GM19328 (cell line): ENCODE measurements at regions not wholly inside any gene's neighbourhood (a gene's known extent, or its start where the extent isn't known, plus 50 kb on each side); places are given as distances from the start of the nearest gene placed in this dataset.

Source experiments
- ATAC-seq: cut with Tn5 transposase; IDR thresholded peaks from one replicate; pipeline ENCODE4 v1.9.1; 2021; ENCODE audit warnings: mild to moderate bottlenecking, moderate library complexity; ENCODE audit not compliant: unreplicated experiment

DNA sequence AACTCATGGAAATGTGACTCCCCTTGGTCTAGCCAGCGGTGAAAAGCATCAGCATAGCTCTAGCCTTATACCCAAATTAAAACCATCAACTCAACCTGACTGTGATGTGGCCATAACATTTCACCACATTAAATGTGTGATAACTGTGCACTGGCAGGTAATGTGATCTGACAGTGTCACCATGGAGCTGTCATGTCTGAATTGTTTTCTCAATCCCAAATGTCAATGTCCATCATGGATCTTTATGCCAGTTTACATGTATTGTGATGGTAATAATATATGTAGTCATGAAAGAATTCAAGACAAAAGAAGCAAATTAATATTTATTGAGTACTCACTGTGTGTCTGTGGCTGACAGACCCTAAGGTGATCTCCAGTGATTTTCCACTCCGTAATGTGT, 213.4 kb upstream of the EOMES start:
- ATAC-seq, result no peak

DNA sequence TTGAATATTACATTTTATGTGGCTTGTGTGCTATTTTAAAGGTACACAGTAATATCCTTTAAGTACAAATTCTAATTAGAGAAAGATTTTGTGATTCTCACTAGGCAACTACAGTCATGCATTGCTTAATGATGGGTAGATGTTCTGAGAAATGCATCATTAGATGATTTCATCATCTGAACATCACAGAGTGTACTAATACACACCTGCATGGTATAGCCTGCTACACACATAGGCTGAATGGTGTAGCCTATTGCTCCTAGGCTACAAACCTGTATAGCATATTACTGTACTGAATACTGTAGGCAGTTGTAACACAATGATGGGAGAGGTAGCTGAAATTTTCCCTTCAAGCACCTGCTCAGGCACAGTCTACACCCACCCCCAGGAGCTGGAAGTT, 217.4 kb upstream of the EOMES start:
- no peak for ATAC-seq

DNA sequence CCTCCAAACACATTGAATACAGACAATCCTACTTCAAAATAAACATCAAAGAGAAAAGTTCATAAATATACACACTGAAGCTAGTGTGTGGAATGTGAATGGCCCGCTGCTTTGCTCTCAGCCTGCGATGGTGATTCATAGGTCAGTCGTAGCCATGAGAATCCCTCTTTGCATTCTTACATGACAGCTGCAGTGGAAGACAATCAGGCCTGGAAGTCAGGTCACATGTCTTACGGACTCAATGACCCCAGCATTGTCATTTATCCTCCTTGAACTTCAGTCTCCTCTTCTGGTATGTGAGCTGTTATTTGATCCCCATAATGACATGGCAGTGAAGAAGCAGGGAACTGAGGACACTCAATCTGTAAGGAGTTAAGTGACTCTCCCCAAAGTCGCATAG, 217.8 kb upstream of the EOMES start:
- ATAC-seq, result no peak

DNA sequence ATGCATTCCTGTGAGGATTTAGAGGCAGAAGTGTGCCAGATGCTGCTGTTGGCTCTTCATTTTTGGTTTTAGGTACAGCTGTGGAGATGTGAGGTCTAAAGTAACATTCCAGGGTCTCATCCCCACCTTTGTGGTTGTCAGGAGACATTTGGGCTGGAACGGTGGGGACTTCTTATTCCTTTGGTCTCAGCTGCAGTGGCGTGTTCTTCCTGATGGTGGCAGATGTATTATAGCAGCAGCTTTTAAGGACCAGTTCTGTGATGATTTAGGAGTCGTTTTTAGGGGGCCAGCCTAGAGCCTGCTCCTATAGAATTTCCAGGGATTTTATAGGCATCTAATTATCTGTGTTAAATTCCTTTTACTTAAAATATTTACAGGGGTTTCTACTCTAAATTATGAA, 221.0 kb upstream of the EOMES start:
- ATAC-seq, result no peak

DNA sequence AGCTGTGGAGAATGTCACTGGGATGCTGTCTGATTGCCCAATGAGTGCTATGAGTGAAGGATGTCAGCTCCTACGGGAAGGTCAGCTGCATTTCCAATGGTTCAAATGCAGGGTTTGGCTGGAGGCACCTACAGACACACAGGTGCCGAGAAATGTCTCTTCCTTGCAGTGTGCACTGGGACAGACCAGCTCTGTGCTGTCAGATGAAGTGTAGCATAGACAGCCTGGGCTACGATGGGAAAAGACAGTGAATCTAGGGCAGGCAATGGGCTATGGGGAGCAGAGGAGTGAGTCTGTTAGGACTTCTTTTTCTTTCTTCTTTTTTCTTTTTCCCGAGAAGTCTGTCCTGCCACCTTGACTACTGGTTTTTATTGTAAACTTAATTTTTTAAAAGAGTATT, 223.1 kb upstream of the EOMES start:
- ATAC-seq, result no peak

DNA sequence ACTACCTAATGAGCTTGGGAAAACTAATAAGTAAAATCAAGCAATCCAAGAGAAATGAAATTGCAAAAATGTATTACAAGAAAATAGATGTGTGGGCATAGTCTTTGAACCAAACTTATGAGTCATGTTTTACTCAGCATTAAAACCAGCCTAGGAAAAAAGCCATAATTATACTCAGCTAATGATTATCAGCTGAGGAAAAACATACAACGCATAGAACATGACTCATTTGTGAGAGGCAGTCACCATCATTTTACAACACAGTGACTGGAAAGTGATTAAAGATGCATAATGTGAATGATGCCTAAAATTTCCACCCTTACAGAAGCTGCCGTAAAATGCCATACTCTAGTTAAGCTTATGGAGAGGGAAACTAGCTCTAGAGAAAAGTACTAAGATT, 238.0 kb upstream of the EOMES start:
- ATAC-seq, result no peak

DNA sequence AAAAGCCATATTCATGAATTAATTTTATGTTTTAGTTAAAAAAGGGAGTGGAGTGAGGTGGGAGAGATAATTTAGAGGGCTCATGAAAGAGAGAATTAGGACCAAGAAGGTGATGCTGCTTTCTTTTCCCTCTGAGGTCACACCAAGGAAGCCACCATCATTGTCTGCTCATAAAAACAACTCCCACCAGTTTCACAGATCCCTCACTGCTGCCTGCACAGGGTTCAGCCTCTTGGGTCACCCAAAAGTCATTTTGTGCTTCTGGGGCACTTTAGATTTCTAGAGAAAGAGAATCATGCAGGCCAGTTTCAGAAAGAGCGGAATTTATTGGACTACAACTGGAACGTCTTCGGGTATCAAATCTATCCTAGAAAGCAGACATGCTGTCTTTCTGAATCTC, 241.4 kb upstream of the EOMES start:
- ATAC-seq, result no peak

DNA sequence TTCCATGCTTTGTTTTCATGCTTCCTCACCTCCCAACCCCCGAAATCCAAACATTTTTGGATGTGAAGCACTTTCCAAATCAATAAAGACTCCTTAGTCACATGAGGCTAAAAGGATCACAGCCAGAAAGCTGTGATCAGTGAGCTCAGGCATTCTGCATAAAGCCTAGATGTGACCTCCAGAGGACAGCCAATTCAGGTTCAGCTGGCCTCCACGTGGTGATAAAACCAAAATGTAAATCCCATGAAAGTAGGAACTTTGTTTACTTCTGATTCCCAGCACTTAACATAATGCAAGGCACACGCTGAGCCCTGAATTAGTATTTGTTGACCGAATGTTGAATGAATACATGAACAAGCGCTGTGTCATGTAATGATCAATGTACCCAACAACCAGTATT, 249.5 kb upstream of the EOMES start:
- no peak for ATAC-seq

DNA sequence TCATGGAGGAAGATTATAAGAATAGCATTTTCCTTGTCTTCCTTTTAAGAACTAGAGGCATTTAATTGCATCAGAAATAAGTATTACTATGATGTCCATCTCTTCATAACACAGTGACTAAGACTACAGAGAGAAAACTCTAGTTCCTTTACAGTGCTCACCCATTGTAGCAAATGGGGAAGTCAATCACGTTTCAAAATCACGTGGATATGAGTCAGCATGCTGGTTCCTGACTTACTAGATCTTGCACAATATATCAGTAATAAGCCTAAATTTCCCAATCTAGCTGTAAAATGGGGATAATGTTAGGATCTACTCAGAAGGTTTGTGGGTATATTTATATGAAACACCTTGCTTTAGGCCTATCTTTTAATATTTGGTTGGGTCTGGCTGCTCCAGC, 254.8 kb upstream of the EOMES start:
- peak; percentile 53 for ATAC-seq

DNA sequence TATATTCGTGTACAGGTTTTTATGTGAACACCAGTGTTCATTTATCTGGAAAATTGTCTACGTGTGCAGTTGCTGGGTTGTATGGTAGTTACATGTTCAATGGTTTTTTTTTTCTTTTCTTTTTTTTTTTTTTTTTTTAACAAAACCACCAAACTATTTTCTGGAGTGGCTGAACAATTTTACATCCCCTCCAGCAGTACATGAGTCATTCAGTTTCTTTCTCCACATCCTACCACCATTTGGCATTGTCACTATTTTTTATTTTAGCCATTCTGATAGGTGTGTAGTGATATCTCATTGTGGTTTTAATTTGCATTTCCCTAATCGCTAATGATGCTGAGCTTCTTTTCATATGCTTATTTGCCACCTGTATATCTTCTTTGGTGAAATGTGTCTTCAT, 256.3 kb upstream of the EOMES start:
- ATAC-seq, result no peak

DNA sequence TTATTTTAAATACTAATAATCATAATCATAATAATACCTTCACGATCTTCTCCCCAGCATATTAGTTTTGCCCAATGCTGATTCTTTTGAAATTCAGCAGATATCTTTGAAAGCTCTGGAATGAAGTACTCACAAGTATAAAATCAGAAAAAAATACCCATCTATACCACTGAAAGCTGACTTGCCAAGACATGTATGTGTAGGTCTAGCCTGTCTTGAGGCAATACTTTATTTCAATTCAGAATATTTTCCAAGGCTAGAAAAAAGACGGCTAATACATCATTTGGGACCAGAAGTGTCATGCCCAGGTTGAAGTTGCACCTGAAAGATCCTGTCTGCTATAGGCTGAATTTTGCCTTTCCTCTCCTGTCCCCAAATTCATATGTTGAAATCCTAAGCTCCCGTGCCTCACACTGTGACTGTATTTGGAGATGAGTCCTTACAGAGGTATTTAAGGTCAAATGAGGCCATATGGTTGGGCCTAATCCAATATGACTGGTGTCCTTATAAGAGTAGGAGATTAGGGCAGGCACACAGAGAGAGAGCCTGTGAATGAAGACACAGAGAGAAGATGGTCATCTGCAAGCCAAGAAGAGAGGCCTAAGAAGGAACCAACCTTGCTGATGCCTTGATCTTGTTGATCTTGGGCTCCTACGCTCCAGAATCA, 255.9 kb upstream of the CMC1 start:
- ATAC-seq, result no peak

DNA sequence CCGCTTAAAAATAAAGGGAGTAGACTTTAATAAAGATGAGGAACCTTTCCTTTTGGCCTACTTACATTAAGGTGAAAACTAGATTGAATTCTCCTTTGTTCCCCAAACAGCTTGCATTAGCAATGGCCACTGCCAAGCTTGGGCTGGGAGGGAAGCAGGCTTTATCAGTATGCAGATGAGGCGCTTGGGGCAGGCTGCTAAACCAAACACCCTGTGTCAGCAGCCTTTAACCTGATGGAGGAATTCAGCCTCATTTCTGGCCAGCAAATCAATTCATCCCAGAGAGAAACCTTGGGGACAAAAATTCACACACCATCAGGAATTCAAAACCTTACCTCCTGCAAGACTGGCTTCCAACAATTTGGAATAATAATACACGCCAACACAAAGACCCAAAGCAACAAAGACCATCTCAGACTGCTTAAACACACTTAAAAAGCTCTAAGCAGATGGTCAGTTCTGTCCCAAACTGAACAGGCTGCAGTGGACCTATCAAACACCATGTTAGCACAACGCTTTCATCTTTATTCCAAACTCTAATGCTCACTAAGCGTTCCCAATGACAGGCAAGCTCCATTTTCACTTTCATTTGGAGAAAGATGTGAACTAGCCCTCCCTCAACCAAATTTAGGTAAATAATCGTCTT, 255.1 kb upstream of the CMC1 start:
- ATAC-seq, result no peak

DNA sequence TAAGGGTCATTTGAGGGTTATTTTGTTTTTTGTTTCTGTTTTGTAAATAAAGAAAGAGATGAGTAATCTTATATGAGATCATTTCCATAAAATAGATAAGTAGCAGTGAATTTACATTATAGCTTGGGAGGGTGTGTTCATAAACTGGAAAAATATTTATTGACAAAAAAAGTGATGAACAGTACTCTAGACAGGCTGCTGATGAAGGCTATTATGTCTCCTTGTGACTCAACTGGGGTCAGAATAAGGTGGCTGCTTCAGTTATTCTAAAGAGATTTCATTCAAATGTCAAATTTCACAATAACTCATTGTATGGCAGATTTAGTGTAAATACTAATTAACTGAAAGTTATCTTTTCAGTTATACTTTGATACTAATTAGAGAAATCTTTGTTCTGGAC, 251.1 kb upstream of the CMC1 start:
- ATAC-seq, result no peak

DNA sequence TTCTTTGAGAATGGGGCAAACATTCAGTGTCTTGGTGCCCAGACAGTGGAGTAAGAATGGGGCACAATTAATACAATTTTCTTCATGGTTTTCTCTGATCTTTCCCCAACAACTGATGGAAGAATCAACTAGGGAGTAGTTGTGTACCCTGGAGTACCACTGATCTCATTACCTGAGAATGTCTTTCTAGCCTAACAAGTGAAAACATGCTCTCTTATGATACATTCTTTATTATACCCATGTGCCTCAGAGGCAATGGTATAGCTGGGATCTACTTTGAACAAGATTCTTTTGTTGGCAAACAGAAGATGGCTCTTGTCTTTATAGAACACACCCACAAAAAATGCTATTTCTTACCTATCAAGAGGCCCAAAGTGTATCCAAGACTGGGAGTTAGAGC, 250.6 kb upstream of the CMC1 start:
- no peak for ATAC-seq

DNA sequence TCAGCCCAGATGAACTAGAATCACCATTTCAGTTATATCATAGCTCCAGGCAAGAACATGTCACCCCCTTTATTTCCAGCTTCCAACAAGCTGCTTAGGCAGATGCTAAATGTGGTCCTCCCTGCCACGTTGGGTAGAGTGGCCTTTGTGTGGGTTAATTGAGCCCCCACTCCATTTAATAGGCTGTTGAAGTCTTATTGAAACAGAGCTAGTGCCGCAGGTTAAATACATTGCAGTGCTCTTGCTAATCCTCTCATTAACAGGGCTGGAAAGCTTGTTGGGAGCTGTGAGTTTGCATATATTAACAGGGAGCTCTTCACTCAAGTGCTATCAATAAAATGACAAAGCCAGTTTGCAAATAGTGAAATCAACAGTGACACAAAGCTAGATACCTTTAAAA, 248.4 kb upstream of the CMC1 start:
- ATAC-seq, result no peak

DNA sequence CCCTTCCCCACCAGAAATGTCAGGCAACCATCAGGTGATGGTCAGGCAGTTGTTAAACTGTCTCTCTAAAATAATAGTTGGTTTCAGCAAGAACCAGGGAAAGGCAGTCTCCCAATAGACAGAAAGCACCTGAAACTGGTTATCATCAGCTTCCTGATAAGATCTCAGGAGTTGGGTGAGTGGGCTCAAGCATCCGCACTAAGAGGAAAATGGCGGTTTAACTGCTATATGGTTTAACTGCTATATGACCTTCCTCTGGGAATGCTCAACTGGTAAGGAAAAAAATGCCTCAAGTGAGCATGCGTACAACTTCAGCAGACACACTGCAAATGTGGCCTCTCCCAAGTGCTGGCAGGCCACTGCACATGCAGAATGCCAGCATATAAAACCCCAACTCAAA, 240.8 kb upstream of the CMC1 start:
- no peak for ATAC-seq

DNA sequence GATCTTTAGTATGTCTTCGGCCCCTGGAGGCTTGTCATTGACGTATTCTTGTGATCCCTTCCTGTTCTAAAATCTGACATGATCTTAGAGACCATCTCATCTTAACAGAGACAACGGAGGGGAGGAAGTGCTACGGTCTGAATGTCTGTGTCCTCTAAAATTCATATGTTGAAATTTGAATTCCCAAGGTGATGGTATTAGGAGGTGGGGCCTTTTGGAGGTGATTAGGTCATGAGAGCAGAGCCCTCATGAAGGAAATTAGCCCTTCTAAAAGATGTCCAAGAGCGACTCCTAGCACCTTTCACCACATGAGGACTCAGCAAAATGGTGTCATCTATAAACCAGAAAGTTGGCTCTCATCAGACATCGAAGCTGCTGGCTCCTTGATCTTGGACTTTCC, 233.2 kb upstream of the CMC1 start:
- no peak for ATAC-seq

DNA sequence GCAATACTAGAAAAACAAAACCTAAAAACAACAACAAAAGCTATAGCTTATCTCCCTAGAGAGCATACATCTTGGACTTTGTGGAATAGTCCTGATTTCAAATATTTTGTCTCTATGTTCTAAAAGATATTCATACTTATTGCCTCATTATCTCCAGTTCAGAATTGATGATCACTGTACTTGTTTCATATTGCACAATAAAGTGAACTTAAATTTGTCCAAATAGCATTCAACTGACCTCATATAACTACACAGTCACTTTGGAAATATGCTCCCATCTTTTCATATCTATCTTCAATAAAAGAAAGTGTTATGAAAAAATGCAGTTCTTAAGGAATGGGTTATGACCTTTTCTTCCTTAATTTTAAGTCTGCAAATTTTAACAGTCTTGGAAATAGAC, 228.6 kb upstream of the CMC1 start:
- ATAC-seq, result no peak

DNA sequence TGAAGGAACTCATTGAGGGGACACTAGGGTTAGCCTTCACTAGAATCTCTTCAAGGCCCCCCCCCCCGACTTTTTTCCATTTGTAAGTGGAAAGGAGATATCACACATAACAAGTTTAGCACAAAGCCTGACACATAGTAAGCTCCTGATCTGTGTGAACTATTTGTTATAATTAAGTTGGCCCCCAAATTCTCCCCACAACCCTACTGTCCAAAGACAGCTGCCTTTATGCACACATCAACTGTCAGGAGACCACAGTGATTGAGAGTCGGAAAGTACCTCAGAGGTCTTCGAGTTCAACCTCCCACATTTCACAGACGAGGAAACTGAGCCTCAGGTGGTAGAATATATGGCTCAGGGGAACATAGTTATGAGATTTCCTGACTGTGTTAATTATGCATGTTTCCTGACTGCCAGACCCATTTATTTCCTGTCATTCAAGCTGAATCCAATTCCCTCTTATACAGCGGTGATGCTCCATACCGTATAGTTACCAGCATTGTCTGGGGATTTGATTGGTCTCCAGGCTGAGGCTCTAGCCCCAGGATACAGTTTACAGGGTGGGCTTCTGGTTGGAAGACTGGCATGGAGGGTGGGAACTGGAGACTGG, 227.4 kb upstream of the CMC1 start:
- no peak for ATAC-seq

DNA sequence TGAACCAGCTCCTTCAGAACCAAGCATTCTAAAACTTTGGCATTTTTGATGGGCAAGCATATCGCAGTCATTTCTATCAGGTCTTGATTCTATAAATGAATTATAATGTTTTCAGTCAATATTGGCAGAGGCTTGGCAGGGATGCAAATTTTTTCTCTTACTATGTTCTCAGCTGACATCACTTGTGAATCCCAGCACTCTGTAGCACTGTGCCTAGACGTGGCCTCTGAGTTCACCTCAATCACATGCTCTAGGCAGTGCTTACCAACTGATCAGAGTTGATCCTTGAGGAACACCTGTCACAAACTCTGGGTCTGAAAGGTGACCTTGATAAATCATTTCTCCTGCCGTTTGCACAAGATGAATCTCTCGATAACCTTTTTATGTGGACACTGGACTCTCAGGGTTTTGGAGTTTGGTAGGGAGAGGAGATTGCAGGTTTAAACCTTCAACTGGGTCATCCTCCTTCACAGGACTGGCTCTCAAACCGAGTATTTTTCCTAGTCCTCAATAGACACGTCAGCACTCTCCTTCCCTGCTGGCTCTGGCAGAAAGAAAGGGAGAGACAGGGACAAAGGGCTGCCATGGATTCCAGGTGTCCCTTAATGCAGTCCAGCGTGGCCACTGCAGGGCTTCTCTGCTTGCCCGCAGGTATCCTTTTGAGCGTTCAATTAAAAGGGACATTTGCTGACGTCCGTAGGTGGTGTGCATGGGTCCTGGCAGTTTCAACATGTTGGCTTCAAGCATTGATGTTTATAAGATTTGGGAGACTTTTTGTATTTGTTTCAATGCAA, 222.3 kb upstream of the CMC1 start:
- no peak for ATAC-seq

DNA sequence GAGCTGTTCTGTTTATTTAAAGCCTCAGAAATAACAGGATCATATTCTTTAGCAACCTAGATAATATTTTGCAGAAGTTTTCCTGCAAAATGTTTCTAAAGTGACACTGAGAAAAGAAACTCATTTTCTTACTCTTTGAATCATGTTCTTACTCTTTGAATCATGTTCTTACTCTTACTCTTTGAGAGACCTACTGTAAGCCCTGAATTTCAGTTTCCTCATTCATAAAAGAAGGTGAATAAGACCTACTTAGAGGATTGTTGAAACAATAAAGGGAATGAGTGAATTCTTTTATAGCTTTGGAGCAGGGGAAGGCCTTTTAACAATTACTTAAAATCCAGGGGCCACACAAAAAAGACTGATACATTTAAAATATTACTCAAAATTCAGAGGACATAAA, 221.7 kb upstream of the CMC1 start:
- no peak for ATAC-seq

DNA sequence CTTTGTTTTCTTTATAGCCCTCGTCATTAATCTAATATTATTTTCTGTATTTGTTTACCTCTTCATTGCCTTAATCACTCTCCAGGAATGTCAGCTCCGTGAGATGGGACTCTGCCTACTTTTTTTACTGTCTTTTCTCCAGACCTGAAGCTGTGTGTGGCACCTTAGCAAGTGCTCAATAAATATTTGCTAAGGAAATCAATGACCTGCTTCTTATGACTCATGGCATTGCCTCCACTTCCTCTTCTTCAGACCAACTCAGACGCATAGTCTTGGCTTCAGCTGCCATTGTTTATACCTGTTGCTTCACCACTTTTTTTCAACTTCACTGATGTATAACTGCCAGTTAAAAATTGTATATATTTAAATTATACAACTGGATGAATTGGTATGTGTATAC, 218.5 kb upstream of the CMC1 start:
- ATAC-seq, result no peak
